Ovary (tissue), 3 donors: ENCODE measurements at regions not wholly inside any gene's neighbourhood (a gene's known extent, or its start where the extent isn't known, plus 50 kb on each side); places are given as distances from the start of the nearest gene placed in this dataset.

Experiments used
- CTCF ChIP-seq, 3 donors: fragments of 450-650 bp in 2 of 3; fragments of 200-600 bp in 1 of 3; IDR thresholded peaks; one replicate each; pipeline versions ENCODE4 v1.5.1 to v1.8.0; 2016 to 2022; ENCODE audit warnings: antibody characterized with exemption in 3 of 3, mild to moderate bottlenecking in 1 of 3
- EP300 ChIP-seq: sonication (generic); formaldehyde crosslinking; IDR thresholded peaks from one replicate; pipeline ENCODE4 v1.6.1; 2017; ENCODE audit warnings: antibody characterized with exemption
- POLR2A ChIP-seq: fragments of 450-650 bp; IDR thresholded peaks from one replicate; pipeline ENCODE4 v1.6.1; 2017; ENCODE audit warnings: antibody characterized with exemption, mild to moderate bottlenecking, moderate library complexity
- donor health status: DM: no; HTN: no; CAD: no.

- no peak for TF ChIP-seq POLR2A
- TF ChIP-seq CTCF (IDR thresholded peaks at IDR 0.05): no peak
- TF ChIP-seq EP300: no peak
Observed at GRCh38 chr14:87066221-87066817, 926.7 kb downstream of the GALC start.
